Activated B cell treated with CpG ODN at 0.5 μM for 24 hours (primary cell): ENCODE measurements at regions not wholly inside any gene's neighbourhood (a gene's known extent, or its start where the extent isn't known, plus 50 kb on each side); places are given as distances from the start of the nearest gene placed in this dataset.
"Not testable (repeated sequence)": the region's sequence is repeated elsewhere in the genome, so short reads cannot be mapped to it uniquely, and the experiment has no call there.

Experiments
- ATAC-seq: fragments of 200-7000 bp; cut with Tn5 transposase; one replicate; pipeline ENCODE4 v1.10.0; 2021; ENCODE audit warnings: low read depth, mild to moderate bottlenecking, moderate library complexity
- CTCF ChIA-PET: fragments of 350-600 bp; sonication (Branson Sonifier 250); formaldehyde crosslinking; loops from one replicate; lab custom pipeline; 2021; ENCODE audit warnings: antibody characterized with exemption; lab: Charles Lee
- POLR2A ChIA-PET: fragments of 350-600 bp; sonication (Branson Sonifier 250); formaldehyde crosslinking; loops from one replicate; lab custom pipeline; 2021; ENCODE audit warnings: antibody characterized with exemption; lab: Charles Lee
- DNase-seq: peaks from one replicate; pipeline ENCODE4 v3.0.0; 2022
- H3K27ac Mint-ChIP-seq: one replicate; pipeline ENCODE4 v1.8.0; 2020; ENCODE audit warnings: mixed read lengths
- H3K27me3 Mint-ChIP-seq: one replicate; pipeline ENCODE4 v1.8.0; 2021; ENCODE audit warnings: mixed read lengths
- H3K36me3 Mint-ChIP-seq: one replicate; pipeline ENCODE4 v1.8.0; 2021; ENCODE audit warnings: low read depth, mixed read lengths
- H3K4me1 Mint-ChIP-seq: one replicate; pipeline ENCODE4 v1.8.0; 2021; ENCODE audit warnings: mixed read lengths
- H3K4me3 Mint-ChIP-seq: one replicate; pipeline ENCODE4 v1.8.0; 2020; ENCODE audit warnings: mild to moderate bottlenecking, mixed read lengths
- H3K9me3 Mint-ChIP-seq: one replicate; pipeline ENCODE4 v1.8.0; 2020; ENCODE audit warnings: mixed read lengths
- intact Hi-C: fragments of 100-400 bp; cut with micrococcal nuclease; formaldehyde crosslinking; loops from one replicate; pipeline ENCODE4 v1.15.1; 2024
- TF ChIP-seq, protein P1 (sequence below): fragments of 200-600 bp; IDR thresholded peaks from one replicate; pipeline ENCODE4 v1.8.0; 2022; ENCODE audit warnings: antibody characterized with exemption, mild to moderate bottlenecking

- no peaks in the 10 kb centered on the region for H3K9me3 Mint-ChIP-seq
- TF ChIP-seq, protein P1, sequence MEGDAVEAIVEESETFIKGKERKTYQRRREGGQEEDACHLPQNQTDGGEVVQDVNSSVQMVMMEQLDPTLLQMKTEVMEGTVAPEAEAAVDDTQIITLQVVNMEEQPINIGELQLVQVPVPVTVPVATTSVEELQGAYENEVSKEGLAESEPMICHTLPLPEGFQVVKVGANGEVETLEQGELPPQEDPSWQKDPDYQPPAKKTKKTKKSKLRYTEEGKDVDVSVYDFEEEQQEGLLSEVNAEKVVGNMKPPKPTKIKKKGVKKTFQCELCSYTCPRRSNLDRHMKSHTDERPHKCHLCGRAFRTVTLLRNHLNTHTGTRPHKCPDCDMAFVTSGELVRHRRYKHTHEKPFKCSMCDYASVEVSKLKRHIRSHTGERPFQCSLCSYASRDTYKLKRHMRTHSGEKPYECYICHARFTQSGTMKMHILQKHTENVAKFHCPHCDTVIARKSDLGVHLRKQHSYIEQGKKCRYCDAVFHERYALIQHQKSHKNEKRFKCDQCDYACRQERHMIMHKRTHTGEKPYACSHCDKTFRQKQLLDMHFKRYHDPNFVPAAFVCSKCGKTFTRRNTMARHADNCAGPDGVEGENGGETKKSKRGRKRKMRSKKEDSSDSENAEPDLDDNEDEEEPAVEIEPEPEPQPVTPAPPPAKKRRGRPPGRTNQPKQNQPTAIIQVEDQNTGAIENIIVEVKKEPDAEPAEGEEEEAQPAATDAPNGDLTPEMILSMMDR: no peak
- H3K27ac Mint-ChIP-seq: no peak overlapping the region
- H3K4me3 Mint-ChIP-seq: no peak overlapping the region
- CTCF ChIA-PET: no interaction called here
- H3K27me3 Mint-ChIP-seq: peaks cover 4% of the 10 kb centered on the region
- DNase-seq (no peak), ATAC-seq (no peak)
- H3K4me1 Mint-ChIP-seq: no peaks in the 10 kb centered on the region
- POLR2A ChIA-PET: no interaction called here
- H3K36me3 Mint-ChIP-seq: no peaks in the 10 kb centered on the region
- intact Hi-C loops: no loop called here
Observed at GRCh38 chr2:17135619-17136018, 382.6 kb downstream of the RAD51AP2 start.

GRCh38 chr2:17133052-17133671, 385.1 kb downstream of the RAD51AP2 start:
- TF ChIP-seq, protein P1: no peak
- ATAC-seq: no peak
- peaks cover under 1% of the 10 kb centered on the region for H3K27me3 Mint-ChIP-seq
- H3K9me3 Mint-ChIP-seq: no peaks in the 10 kb centered on the region
- intact Hi-C loops: no loop called here
- CTCF ChIA-PET: interaction anchor here (0.6 kb wide), 1 partner anchor 38 kb away, joined by 3 read pairs; no protein-coding TSS in a partner anchor
- no peak for DNase-seq
- no peak overlapping the region for H3K27ac Mint-ChIP-seq
- POLR2A ChIA-PET: no interaction called here
- H3K4me3 Mint-ChIP-seq: no peak overlapping the region
- no peaks in the 10 kb centered on the region for H3K4me1 Mint-ChIP-seq
- H3K36me3 Mint-ChIP-seq: no peaks in the 10 kb centered on the region

GRCh38 chr2:17130627-17131026, 387.6 kb downstream of the RAD51AP2 start:
- H3K27me3 Mint-ChIP-seq, H3K4me3 Mint-ChIP-seq, H3K27ac Mint-ChIP-seq, ATAC-seq, H3K36me3 Mint-ChIP-seq, POLR2A ChIA-PET, CTCF ChIA-PET, DNase-seq, H3K9me3 Mint-ChIP-seq, intact Hi-C loops, H3K4me1 Mint-ChIP-seq: not testable (repeated sequence)

- Mint-ChIP-seq H3K36me3 (no peaks in the 10 kb centered on the region), H3K27ac (no peak overlapping the region), H3K4me3 (no peak overlapping the region), H3K4me1 (peaks cover 3% of the 10 kb centered on the region), H3K27me3 (no peaks in the 10 kb centered on the region), H3K9me3 (no peaks in the 10 kb centered on the region)
- intact Hi-C loops: loop anchor here (2.0 kb wide), 1 partner anchor 15 kb away; no protein-coding TSS in a partner anchor
- ATAC-seq (no peak), DNase-seq (no peak)
- CTCF ChIA-PET: no interaction called here
- TF ChIP-seq, protein P1: no peak
- POLR2A ChIA-PET: interaction anchor here (0.6 to 2.4 kb wide), 3 partner anchors 21 to 166 kb away, joined by 3 to 5 read pairs (median 5); no protein-coding TSS in a partner anchor
Observed at GRCh38 chr2:17125989-17126620, 392.1 kb downstream of the RAD51AP2 start.

GRCh38 chr2:17124575-17125318, 393.5 kb downstream of the RAD51AP2 start:
- ChIA-PET POLR2A (interaction anchor here (0.9 to 2.4 kb wide), 3 partner anchors 20 to 164 kb away, joined by 3 to 5 read pairs (median 5); no protein-coding TSS in a partner anchor), CTCF (no interaction called here)
- Mint-ChIP-seq H3K27me3 (no peaks in the 10 kb centered on the region), H3K27ac (no peak overlapping the region), H3K9me3 (no peaks in the 10 kb centered on the region), H3K4me1 (peaks cover 3% of the 10 kb centered on the region), H3K4me3 (no peak overlapping the region), H3K36me3 (no peaks in the 10 kb centered on the region)
- intact Hi-C loops: loop anchor here (2.0 kb wide), 1 partner anchor 14 kb away; no protein-coding TSS in a partner anchor
- no peak for DNase-seq
- ATAC-seq: peak; percentile 56
- TF ChIP-seq, protein P1: no peak
